ENCODE measurements at regions not wholly inside any gene's neighbourhood (a gene's known extent, or its start where the extent isn't known, plus 50 kb on each side); places are given as distances from the start of the nearest gene placed in this dataset.

DNA sequence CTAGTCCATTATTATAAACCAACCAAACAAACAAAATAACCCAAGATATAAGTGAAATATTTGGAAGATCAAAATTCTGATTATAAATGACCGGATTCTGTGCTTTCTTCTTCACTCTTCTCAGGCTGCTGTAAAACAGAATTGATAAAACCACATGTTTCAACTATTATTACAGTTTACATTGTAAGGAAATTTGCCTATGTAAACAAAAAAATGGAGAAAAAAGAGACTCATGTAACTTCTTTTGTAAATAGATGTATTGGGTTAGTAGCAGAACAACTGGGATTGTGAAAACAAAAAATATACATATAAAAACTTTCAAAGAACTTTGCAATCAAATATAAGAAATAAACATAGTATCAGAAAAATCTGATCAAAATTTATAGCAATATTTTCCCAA is 295.2 kb upstream of the CCDC179 start:
- Histone ChIP-seq H3K27ac (no peak overlapping the region), H3K4me3 (no peak overlapping the region), H3K36me3 (no peaks in the 10 kb centered on the region), H3K27me3 (no peaks in the 10 kb centered on the region), H3K4me1 (no peaks in the 10 kb centered on the region), H3K9me3 (no peaks in the 10 kb centered on the region)
- 71 to 75% methylated on average over 1 of the region's 1 CpG for WGBS, 2 donors
- intact Hi-C loops (cut with DNase I) = no loop called here
- no peak for DNase-seq
- TF ChIP-seq, protein P1, sequence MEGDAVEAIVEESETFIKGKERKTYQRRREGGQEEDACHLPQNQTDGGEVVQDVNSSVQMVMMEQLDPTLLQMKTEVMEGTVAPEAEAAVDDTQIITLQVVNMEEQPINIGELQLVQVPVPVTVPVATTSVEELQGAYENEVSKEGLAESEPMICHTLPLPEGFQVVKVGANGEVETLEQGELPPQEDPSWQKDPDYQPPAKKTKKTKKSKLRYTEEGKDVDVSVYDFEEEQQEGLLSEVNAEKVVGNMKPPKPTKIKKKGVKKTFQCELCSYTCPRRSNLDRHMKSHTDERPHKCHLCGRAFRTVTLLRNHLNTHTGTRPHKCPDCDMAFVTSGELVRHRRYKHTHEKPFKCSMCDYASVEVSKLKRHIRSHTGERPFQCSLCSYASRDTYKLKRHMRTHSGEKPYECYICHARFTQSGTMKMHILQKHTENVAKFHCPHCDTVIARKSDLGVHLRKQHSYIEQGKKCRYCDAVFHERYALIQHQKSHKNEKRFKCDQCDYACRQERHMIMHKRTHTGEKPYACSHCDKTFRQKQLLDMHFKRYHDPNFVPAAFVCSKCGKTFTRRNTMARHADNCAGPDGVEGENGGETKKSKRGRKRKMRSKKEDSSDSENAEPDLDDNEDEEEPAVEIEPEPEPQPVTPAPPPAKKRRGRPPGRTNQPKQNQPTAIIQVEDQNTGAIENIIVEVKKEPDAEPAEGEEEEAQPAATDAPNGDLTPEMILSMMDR (IDR thresholded peaks at IDR 0.05) = no peak
- no peak for TF ChIP-seq POLR2A (IDR thresholded peaks at IDR 0.05)

DNA sequence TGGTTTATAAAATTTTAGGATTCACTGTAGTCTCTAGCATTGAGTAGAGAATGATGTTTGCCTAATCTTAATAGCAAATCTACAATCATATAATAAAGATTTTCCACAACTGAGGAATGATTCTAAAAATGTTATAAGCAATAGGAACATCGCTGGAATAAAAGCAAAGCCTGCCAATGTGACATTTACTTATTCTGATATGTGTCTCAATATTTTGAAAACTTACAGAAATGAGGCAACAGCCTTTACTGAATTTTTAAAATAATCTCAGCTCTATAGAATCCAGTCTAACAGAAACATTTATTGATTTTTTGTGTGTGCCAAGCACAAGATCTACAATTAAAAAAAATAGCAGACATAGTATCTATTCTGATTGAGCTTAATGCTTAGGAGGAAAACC is 303.7 kb upstream of the CCDC179 start:
- no peak overlapping the region for H3K27ac ChIP-seq
- TF ChIP-seq, protein P1 (IDR thresholded peaks at IDR 0.05) = no peak
- no peak for TF ChIP-seq POLR2A (IDR thresholded peaks at IDR 0.05)
- no peaks in the 10 kb centered on the region for H3K27me3 ChIP-seq
- intact Hi-C loops (cut with DNase I) = no loop called here
- H3K4me1 ChIP-seq = no peaks in the 10 kb centered on the region
- H3K36me3 ChIP-seq = no peaks in the 10 kb centered on the region
- no peak overlapping the region for H3K4me3 ChIP-seq
- 90 to 92% methylated on average over 1 of the region's 1 CpG for WGBS, 2 donors
- DNase-seq = no peak
- H3K9me3 ChIP-seq = no peaks in the 10 kb centered on the region

DNA sequence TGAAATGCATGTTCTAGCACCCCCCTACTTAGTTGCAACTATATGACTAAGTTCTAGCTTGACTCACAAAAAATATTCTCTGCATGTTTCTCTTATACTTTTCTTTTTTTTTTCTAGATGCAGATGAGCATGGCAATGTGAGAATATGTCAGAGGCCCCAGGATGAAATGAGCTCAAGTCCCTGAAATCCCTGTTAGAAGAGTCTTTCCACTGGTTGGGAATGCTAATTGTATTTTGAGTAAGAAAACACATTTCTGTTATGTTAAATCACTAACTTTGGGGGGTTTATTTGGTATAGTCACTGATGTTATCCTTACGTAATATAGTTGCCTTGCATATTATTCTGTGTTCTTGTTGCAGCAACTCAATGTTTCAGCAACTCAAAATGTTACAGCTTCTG is 306.1 kb upstream of the CCDC179 start:
- TF ChIP-seq, protein P1 (IDR thresholded peaks at IDR 0.05) = no peak
- TF ChIP-seq POLR2A (IDR thresholded peaks at IDR 0.05) = no peak

DNA sequence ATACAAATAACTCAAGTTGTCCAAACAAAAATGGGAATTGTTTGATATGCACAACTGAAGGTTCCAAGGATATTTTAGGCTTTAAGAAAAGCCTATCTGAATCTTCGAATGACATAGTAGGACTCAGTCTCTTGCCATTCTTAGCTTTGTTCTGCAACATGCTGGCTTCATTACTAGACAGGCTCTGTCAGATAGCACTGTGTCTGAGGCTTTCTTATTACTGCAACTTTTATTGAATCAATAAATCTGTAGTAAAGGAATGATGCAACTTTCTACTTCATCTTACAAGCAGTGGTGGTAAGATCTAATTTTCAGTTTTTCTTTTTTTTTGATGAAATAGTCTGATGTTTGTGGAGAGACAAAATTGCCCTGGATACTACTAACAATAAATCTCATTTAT is 319.3 kb upstream of the CCDC179 start:
- WGBS, 2 donors = 67 to 81% methylated on average over 1 of the region's 1 CpG
- Histone ChIP-seq H3K4me3 (no peak overlapping the region), H3K27me3 (no peaks in the 10 kb centered on the region), H3K4me1 (no peaks in the 10 kb centered on the region), H3K9me3 (no peaks in the 10 kb centered on the region), H3K27ac (no peak overlapping the region), H3K36me3 (no peaks in the 10 kb centered on the region)
- intact Hi-C loops (cut with DNase I) = no loop called here
- TF ChIP-seq, protein P1 (IDR thresholded peaks at IDR 0.05) = no peak
- no peak for TF ChIP-seq POLR2A (IDR thresholded peaks at IDR 0.05)
- no peak for DNase-seq

More for the DNA sequence above, 306.1 kb upstream of the CCDC179 start:
- Histone ChIP-seq H3K4me3 (no peak overlapping the region), H3K27me3 (no peaks in the 10 kb centered on the region), H3K27ac (no peak overlapping the region), H3K36me3 (no peaks in the 10 kb centered on the region), H3K9me3 (no peaks in the 10 kb centered on the region), H3K4me1 (no peaks in the 10 kb centered on the region)
- intact Hi-C loops (cut with DNase I) = no loop called here
- WGBS, 2 donors = 91 to 93% methylated on average over 1 of the region's 1 CpG
- DNase-seq = no peak

DNA sequence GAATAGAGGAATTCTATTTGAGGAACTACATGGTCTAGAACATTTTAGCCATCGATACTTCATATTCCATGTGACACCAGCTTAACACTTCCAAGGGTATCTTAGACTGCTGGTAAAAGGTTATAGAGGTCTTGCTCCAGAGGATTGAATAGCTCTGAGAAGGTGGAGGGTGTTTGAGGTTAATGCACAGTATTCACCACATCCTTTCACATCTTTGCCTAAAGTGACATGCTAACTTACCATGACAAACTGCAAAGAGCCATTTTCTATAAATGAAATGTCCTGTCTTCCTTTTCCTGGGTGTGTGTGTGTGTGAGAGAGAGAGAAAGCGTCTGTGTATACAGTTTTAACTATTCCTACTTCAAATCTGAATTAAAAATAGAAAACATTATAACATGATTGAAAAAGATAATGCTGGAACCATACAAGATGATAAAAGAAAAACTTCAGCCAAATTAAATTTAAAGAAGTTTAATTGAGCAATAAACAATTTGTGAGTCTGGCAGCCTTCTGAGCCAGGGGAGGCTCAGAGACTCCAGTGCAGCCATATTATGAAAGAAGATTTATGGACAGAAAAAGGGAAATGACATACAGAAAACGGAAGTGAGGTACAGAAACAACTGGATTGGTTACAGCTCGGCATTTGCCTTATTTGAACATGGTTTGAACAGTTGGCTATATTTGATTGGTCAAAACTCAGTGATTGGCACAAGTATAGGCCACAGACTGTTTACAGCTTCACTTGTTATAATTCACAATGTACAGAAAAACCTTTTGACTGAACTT is 320.9 kb upstream of the CCDC179 start:
- no peaks in the 10 kb centered on the region for H3K9me3 ChIP-seq
- H3K36me3 ChIP-seq = no peaks in the 10 kb centered on the region
- no peak overlapping the region for H3K4me3 ChIP-seq
- intact Hi-C loops (cut with DNase I) = no loop called here
- no peak overlapping the region for H3K27ac ChIP-seq
- no peak for DNase-seq
- TF ChIP-seq, protein P1 (IDR thresholded peaks at IDR 0.05) = no peak
- no peak for TF ChIP-seq POLR2A (IDR thresholded peaks at IDR 0.05)
- no peaks in the 10 kb centered on the region for H3K27me3 ChIP-seq
- H3K4me1 ChIP-seq = no peaks in the 10 kb centered on the region
- 46 to 56% methylated on average over 4 of the region's 4 CpGs for WGBS, 2 donors

Measured in esophagus squamous epithelium (tissue), 5 donors.